HCT116 (cell line): ENCODE measurements at regions not wholly inside any gene's neighbourhood (a gene's known extent, or its start where the extent isn't known, plus 50 kb on each side); places are given as distances from the start of the nearest gene placed in this dataset.

Experiments used
- ATAC-seq: fragments of 200-7000 bp; cut with Tn5 transposase; 2 replicates; pipeline ENCODE4 v1.9.1; 2020; ENCODE audit warnings: mild to moderate bottlenecking, moderate library complexity
- BruUV-seq: library from RNA; stranded (reverse); fragments of 400-500 nt; replicated peaks from 2 replicates; lab custom pipeline; 2021; lab: Mats Ljungman, UMichigan
- CTCF ChIA-PET: fragments of 300-600 bp; sonication (Branson Sonifier 250); formaldehyde crosslinking; loops from one replicate; lab custom pipeline; 2021; ENCODE audit warnings: antibody characterized with exemption; lab: Charles Lee
- POLR2A ChIA-PET: fragments of 300-600, 350-600 bp; sonication (Branson Sonifier 250); formaldehyde crosslinking; loops from one replicate; lab custom pipeline; 2021; ENCODE audit warnings: antibody characterized with exemption; lab: Charles Lee
- RAD21 ChIA-PET, 2 experiments: fragments of 300-600 bp; sonication (Branson Sonifier 250); formaldehyde crosslinking; loops; one replicate each; lab custom pipeline; 2023; ENCODE audit warnings: low total read pairs in 2 of 2; ENCODE audit not compliant: uncharacterized antibody in 2 of 2, unreplicated experiment in 2 of 2, low non-redundant PET in 1 of 2; lab: Charles Lee
- DNase-seq: peaks from one replicate; pipeline ENCODE4 v3.0.0-alpha.2; 2010; ENCODE audit warnings: low read depth, low spot score
- H2AFZ ChIP-seq: fragments of 200-600 bp; shearing (Covaris generic), sonication (generic); 2 replicates; pipeline ENCODE4 v1.6.1; 2017; ENCODE audit warnings: low read depth, mixed run types, mixed read lengths, antibody characterized with exemption, low read length; ENCODE audit not compliant: poor library complexity, severe bottlenecking
- H3K27ac ChIP-seq: 2 replicates; pipeline ENCODE4 v1.5.1; 2012; ENCODE audit warnings: low read depth, low read length
- H3K27me3 ChIP-seq: fragments of 200-600 bp; sonication (generic); 2 replicates; pipeline ENCODE4 v1.6.1; 2016; ENCODE audit warnings: mixed run types, low read length, mixed read lengths; ENCODE audit not compliant: insufficient read depth
- H3K36me3 ChIP-seq, 2 experiments: fragments of 200-500 bp in 1 of 2; fragments of 200-600 bp in 1 of 2; sonication (Bioruptor generic) in 1 of 2; sonication (generic) in 1 of 2; 2 replicates each; pipeline versions ENCODE4 v1.5.1 to v1.6.1; 2014 to 2016; ENCODE audit warnings: low read length in 2 of 2, inconsistent platforms in 1 of 2, mixed read lengths in 1 of 2, mixed run types in 1 of 2; ENCODE audit not compliant: insufficient read depth in 2 of 2, control insufficient read depth in 1 of 2
- H3K4me1 ChIP-seq, 2 experiments: fragments of 200-600 bp in 1 of 2; sonication (generic) in 1 of 2; 2 replicates each; pipeline versions ENCODE4 v1.5.1 to v1.6.1; 2012 to 2017; ENCODE audit warnings: low read length in 2 of 2, inconsistent platforms in 1 of 2, mild to moderate bottlenecking in 1 of 2, mixed read lengths in 1 of 2, mixed run types in 1 of 2, moderate library complexity in 1 of 2; ENCODE audit not compliant: insufficient read depth in 2 of 2, control insufficient read depth in 1 of 2
- H3K4me2 ChIP-seq: fragments of 200-600 bp; sonication (generic); 2 replicates; pipeline ENCODE4 v1.6.1; 2017; ENCODE audit warnings: mixed run types, low read length, mixed read lengths
- H3K4me3 ChIP-seq, 2 experiments: fragments of 200-600 bp in 1 of 2; sonication (generic) in 1 of 2; replicated peaks in 1 of 2; 2 replicates each; pipeline ENCODE4 v1.5.1; 2011 to 2016; ENCODE audit warnings: low read length in 2 of 2, control low read depth in 1 of 2, low read depth in 1 of 2, mild to moderate bottlenecking in 1 of 2, mixed read lengths in 1 of 2, mixed run types in 1 of 2
- H3K79me2 ChIP-seq: fragments of 200-600 bp; sonication (generic); 2 replicates; pipeline ENCODE4 v1.6.1; 2017; ENCODE audit warnings: mild to moderate bottlenecking, mixed run types, low read length, moderate library complexity, mixed read lengths; ENCODE audit not compliant: insufficient read depth
- H3K9ac ChIP-seq: fragments of 200-600 bp; sonication (generic); 2 replicates; pipeline ENCODE4 v1.6.1; 2016; ENCODE audit warnings: low read length, mixed read lengths
- H3K9me2 ChIP-seq: fragments of 200-600 bp; sonication (generic), shearing (Covaris generic); 2 replicates; pipeline ENCODE4 v1.6.1; 2017; ENCODE audit warnings: mixed run types, mild to moderate bottlenecking, moderate library complexity; ENCODE audit not compliant: insufficient read depth
- H3K9me3 ChIP-seq, 2 experiments: fragments of 200-500 bp in 1 of 2; fragments of 200-600 bp in 1 of 2; sonication (Bioruptor generic) in 1 of 2; sonication (generic) in 1 of 2; 2 replicates each; pipeline ENCODE4 v1.6.1; 2014 to 2017; ENCODE audit warnings: low read length in 2 of 2, mixed read lengths in 2 of 2, inconsistent platforms in 1 of 2, low read depth in 1 of 2, mild to moderate bottlenecking in 1 of 2, mixed run types in 1 of 2, moderate library complexity in 1 of 2; ENCODE audit not compliant: control insufficient read depth in 1 of 2, insufficient read depth in 1 of 2
- H4K20me1 ChIP-seq: fragments of 200-600 bp; sonication (generic), shearing (Covaris generic); 2 replicates; pipeline ENCODE4 v1.6.1; 2017; ENCODE audit warnings: mixed run types, mild to moderate bottlenecking, moderate library complexity; ENCODE audit not compliant: insufficient read depth
- CEBPB ChIP-seq: IDR thresholded peaks from 2 replicates; pipeline ENCODE4 v1.6.1; 2012; ENCODE audit warnings: low read depth
- EGR1 ChIP-seq: IDR thresholded peaks from 2 replicates; pipeline ENCODE4 v1.6.1; 2012; ENCODE audit warnings: low read depth
- ELF1 ChIP-seq: IDR thresholded peaks from 2 replicates; pipeline ENCODE4 v1.6.1; 2012; ENCODE audit warnings: low read depth, borderline replicate concordance
- EZH2 ChIP-seq: fragments of 200-600 bp; sonication (generic); IDR thresholded peaks from 2 replicates; pipeline ENCODE4 v1.6.1; 2017; ENCODE audit warnings: antibody characterized with exemption, mixed run types
- FOSL1 ChIP-seq: IDR thresholded peaks from 2 replicates; pipeline ENCODE4 v1.6.1; 2012; ENCODE audit warnings: low read depth
- JUND ChIP-seq: IDR thresholded peaks from 2 replicates; pipeline ENCODE4 v1.6.1; 2012
- POLR2A ChIP-seq: IDR thresholded peaks from 2 replicates; pipeline ENCODE4 v1.7.0; 2011; ENCODE audit warnings: borderline replicate concordance; ENCODE audit not compliant: insufficient read depth, insufficient read length; ENCODE audit errors: extremely low read depth
- POLR2AphosphoS5 ChIP-seq: IDR thresholded peaks from 2 replicates; pipeline ENCODE4 v1.6.1; 2011; ENCODE audit warnings: mild to moderate bottlenecking, low read depth, low read length, moderate library complexity
- RAD21 ChIP-seq: IDR thresholded peaks from 2 replicates; pipeline ENCODE4 v1.6.1; 2012; ENCODE audit warnings: low read depth, mild to moderate bottlenecking
- SP1 ChIP-seq: IDR thresholded peaks from 2 replicates; pipeline ENCODE4 v1.6.1; 2012; ENCODE audit warnings: low read depth
- TCF7L2 ChIP-seq: IDR thresholded peaks from 2 replicates; pipeline ENCODE4 v1.7.0; 2011; ENCODE audit warnings: borderline replicate concordance, inconsistent platforms; ENCODE audit not compliant: insufficient read depth, insufficient read length; ENCODE audit errors: extremely low read depth
- YY1 ChIP-seq: IDR thresholded peaks from 2 replicates; pipeline ENCODE4 v1.6.1; 2011; ENCODE audit warnings: low read length, low read depth, moderate library complexity, mild to moderate bottlenecking; ENCODE audit not compliant: insufficient replicate concordance; ENCODE audit errors: extremely low read depth
- ZNF274 ChIP-seq: fragments of 200-500 bp; sonication (Bioruptor generic); IDR thresholded peaks from 2 replicates; pipeline ENCODE4 v1.6.1; 2014; ENCODE audit warnings: mild to moderate bottlenecking, low read depth, low read length, inconsistent platforms
- intact Hi-C: fragments of 100-400 bp; cut with micrococcal nuclease; formaldehyde crosslinking; loops from 2 replicates; pipeline ENCODE4 v1.10.0; 2022
- TF ChIP-seq, protein P1 (sequence below): IDR thresholded peaks from 2 replicates; pipeline ENCODE4 v1.6.1; 2012

DNA sequence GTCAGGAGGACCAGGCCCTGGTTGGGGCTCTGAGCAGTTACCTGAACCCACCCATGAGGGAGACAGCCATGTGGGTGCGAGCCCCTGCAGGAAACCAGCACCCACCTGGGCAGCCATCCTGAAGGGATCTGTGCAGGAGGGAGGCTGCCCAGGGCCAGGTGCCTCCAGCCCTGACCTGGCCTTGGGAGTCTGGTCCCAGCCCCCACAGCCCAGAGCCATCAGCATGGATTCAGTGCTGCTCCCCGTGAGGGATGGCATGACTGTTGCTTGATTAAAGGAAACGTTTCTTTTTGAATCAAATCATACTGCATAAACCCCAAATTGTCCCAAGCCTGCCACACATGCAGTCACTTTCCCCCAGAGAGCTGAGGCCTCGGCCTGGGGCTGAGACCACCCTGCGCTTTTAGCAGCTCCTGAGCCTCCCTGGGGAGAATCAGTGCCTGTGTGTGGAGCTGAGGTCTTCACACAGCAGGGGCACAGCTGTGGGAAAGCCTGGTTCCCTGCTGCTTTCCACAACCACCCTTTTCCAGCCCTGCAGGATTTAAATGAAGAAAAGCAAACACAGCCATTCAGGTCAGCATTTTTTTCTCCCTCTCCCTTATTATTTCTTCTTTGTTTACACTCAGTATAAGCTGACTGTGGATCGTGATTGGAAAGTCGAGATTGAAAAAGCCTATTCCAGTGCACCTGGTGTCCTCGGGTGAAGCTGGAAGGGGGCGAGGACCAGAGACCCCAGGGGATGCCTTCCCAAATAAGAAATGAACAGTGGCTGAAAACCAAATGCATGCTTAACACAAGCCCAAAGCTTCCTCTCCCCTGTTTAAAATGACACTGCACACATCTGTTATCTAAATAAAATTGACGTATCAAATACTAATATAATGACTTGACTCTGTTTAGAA, 283.9 kb downstream of the SMOC2 start:
- intact Hi-C loops = no loop called here
- RAD21 ChIA-PET = no interaction called here

DNA sequence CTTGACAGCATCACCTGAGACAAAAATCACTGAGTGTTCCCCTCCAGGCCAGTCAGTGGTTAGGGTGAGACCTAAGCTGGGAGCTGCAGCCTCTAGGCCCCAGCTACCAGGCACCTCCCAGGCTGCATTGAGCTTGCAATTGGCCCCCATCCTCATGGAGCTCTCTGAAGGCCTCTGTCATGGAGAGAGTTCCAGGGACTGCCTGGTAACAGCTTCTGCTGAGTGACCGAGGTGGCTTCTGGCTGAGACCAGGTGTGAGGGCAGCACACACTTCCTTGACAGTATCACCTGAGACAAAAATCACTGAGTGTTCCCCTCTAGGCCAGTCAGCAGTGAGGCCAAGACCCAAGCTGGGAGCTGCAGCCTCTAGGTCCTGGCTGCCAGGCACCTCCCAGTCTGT, 283.0 kb downstream of the SMOC2 start:
- Histone ChIP-seq H3K27me3 (no peaks in the 10 kb centered on the region), H3K9ac (no peak overlapping the region), H3K36me3 (no peaks in the 10 kb centered on the region), H3K79me2 (no peaks in the 10 kb centered on the region), H3K27ac (no peak overlapping the region), H2AFZ (no peak overlapping the region), H3K4me3 (no peak overlapping the region), H3K9me3 (no peaks in the 10 kb centered on the region), H3K4me2 (no peak overlapping the region), H3K4me1 (no peaks in the 10 kb centered on the region), H3K9me2 (no peaks in the 10 kb centered on the region), H4K20me1 (no peaks in the 10 kb centered on the region)
- no TSS peak for BruUV-seq
- DNase-seq (no peak), ATAC-seq (no peak)
- CTCF ChIA-PET = no interaction called here
- TF ChIP-seq RAD21 = no peak
- TF ChIP-seq FOSL1 = no peak
- no peak for TF ChIP-seq POLR2AphosphoS5
- TF ChIP-seq SP1 = no peak
- no peak for TF ChIP-seq POLR2A
- no peak for TF ChIP-seq EGR1
- no peak for TF ChIP-seq YY1
- no peak for TF ChIP-seq TCF7L2
- no peak for TF ChIP-seq ZNF274
- TF ChIP-seq ELF1 = no peak
- TF ChIP-seq, protein P1, sequence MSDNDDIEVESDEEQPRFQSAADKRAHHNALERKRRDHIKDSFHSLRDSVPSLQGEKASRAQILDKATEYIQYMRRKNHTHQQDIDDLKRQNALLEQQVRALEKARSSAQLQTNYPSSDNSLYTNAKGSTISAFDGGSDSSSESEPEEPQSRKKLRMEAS = no peak
- TF ChIP-seq JUND = no peak
- TF ChIP-seq EZH2 = no peak
- intact Hi-C loops = no loop called here
- POLR2A ChIA-PET = no interaction called here
- RAD21 ChIA-PET = no interaction called here

More for the DNA sequence above, 283.9 kb downstream of the SMOC2 start:
- no peak overlapping the region for H3K9ac ChIP-seq
- no peak overlapping the region for H3K4me3 ChIP-seq
- POLR2A ChIA-PET = no interaction called here
- H3K36me3 ChIP-seq = no peaks in the 10 kb centered on the region
- no peaks in the 10 kb centered on the region for H4K20me1 ChIP-seq
- DNase-seq (no peak), ATAC-seq (no peak)
- H3K4me1 ChIP-seq = no peaks in the 10 kb centered on the region
- H3K27ac ChIP-seq = no peak overlapping the region
- CTCF ChIA-PET = no interaction called here
- no peaks in the 10 kb centered on the region for H3K27me3 ChIP-seq
- BruUV-seq = no TSS peak
- H3K9me2 ChIP-seq = no peaks in the 10 kb centered on the region
- no peak for TF ChIP-seq POLR2AphosphoS5
- no peak for TF ChIP-seq CEBPB
- TF ChIP-seq EGR1 = no peak
- TF ChIP-seq ZNF274 = no peak
- no peak for TF ChIP-seq POLR2A
- H2AFZ ChIP-seq = no peak overlapping the region
- H3K9me3 ChIP-seq = no peaks in the 10 kb centered on the region
- no peak overlapping the region for H3K4me2 ChIP-seq
- H3K79me2 ChIP-seq = no peaks in the 10 kb centered on the region
